Loucy (cell line): ENCODE measurements at regions not wholly inside any gene's neighbourhood (a gene's known extent, or its start where the extent isn't known, plus 50 kb on each side); places are given as distances from the start of the nearest gene placed in this dataset.
A peak's percentile ranks its signal among the peaks of the same experiment; 100 is the strongest.

Source experiments
- H2AFZ ChIP-seq: fragments of 200-600 bp; sonication (generic); 2 replicates; pipeline ENCODE4 v1.6.0; 2016; ENCODE audit warnings: antibody characterized with exemption, mild to moderate bottlenecking, low read length, moderate library complexity
- H3F3A ChIP-seq: fragments of 200-600 bp; 2 replicates; pipeline ENCODE4 v1.6.0; 2016; ENCODE audit warnings: antibody characterized with exemption, low read depth, mild to moderate bottlenecking
- H3K27me3 ChIP-seq: fragments of 200-600 bp; sonication (generic); 2 replicates; pipeline ENCODE4 v1.6.1; 2014; ENCODE audit warnings: low read length, mild to moderate bottlenecking; ENCODE audit not compliant: insufficient read depth, poor library complexity, severe bottlenecking
- H3K36me3 ChIP-seq: fragments of 200-600 bp; sonication (generic); 2 replicates; pipeline ENCODE4 v1.6.1; 2016; ENCODE audit warnings: low read length; ENCODE audit not compliant: insufficient read depth
- H3K4me1 ChIP-seq: fragments of 200-600 bp; sonication (generic); 2 replicates; pipeline ENCODE4 v1.5.1; 2014; ENCODE audit warnings: low read length, mild to moderate bottlenecking; ENCODE audit not compliant: insufficient read depth, poor library complexity, severe bottlenecking
- H3K4me2 ChIP-seq: fragments of 200-600 bp; sonication (generic); 2 replicates; pipeline ENCODE4 v1.6.0; 2014; ENCODE audit warnings: antibody characterized with exemption, low read length, low read depth, mild to moderate bottlenecking; ENCODE audit not compliant: poor library complexity, severe bottlenecking
- H3K4me3 ChIP-seq: fragments of 200-600 bp; sonication (generic); 2 replicates; pipeline ENCODE4 v1.5.1; 2014; ENCODE audit warnings: low read length, mild to moderate bottlenecking, mixed read lengths; ENCODE audit not compliant: poor library complexity, severe bottlenecking
- H3K79me2 ChIP-seq: fragments of 200-600 bp; sonication (generic); 2 replicates; pipeline ENCODE4 v1.6.1; 2014; ENCODE audit warnings: low read length; ENCODE audit not compliant: insufficient read depth
- H3K9ac ChIP-seq: fragments of 200-600 bp; sonication (generic); 2 replicates; pipeline ENCODE4 v1.6.0; 2014; ENCODE audit warnings: mild to moderate bottlenecking, low read depth, low read length, moderate library complexity; ENCODE audit not compliant: poor library complexity, severe bottlenecking
- H3K9me2 ChIP-seq: fragments of 200-600 bp; sonication (generic); replicated peaks from 2 replicates; pipeline ENCODE4 v1.6.1; 2016; ENCODE audit warnings: low read depth, low read length, mixed read lengths
- H3K9me3 ChIP-seq: fragments of 200-600 bp; sonication (generic); 2 replicates; pipeline ENCODE4 v1.6.1; 2014; ENCODE audit warnings: mild to moderate bottlenecking, antibody characterized with exemption, low read length, low read depth; ENCODE audit not compliant: insufficient read depth
- H4K20me1 ChIP-seq: fragments of 200-600 bp; sonication (generic); 2 replicates; pipeline ENCODE4 v1.6.0; 2014; ENCODE audit warnings: antibody characterized with exemption, low read length, mild to moderate bottlenecking; ENCODE audit not compliant: insufficient read depth, poor library complexity, severe bottlenecking
- CTCF ChIP-seq: fragments of 200-600 bp; sonication (generic); conservative IDR thresholded peaks from 2 replicates; pipeline ENCODE4 v1.5.1; 2014; ENCODE audit warnings: mild to moderate bottlenecking, antibody characterized with exemption, low read length
- EZH2phosphoT487 ChIP-seq: fragments of 200-600 bp; IDR thresholded peaks from 2 replicates; pipeline ENCODE4 v1.6.1; 2018; ENCODE audit warnings: antibody characterized with exemption, mild to moderate bottlenecking, moderate library complexity, borderline replicate concordance

GRCh38 chr2:151030663-151031230 lies 230.9 kb downstream of the RBM43 start:
- Histone ChIP-seq H3K4me1 (peaks cover 10% of the 10 kb centered on the region), H3K4me2 (no peak overlapping the region), H4K20me1 (no peaks in the 10 kb centered on the region), H3K9ac (no peak overlapping the region), H3K79me2 (no peaks in the 10 kb centered on the region), H3F3A (no peaks in the 10 kb centered on the region), H3K27me3 (no peaks in the 10 kb centered on the region), H3K4me3 (no peak overlapping the region), H3K9me3 (no peaks in the 10 kb centered on the region), H2AFZ (no peak overlapping the region), H3K36me3 (no peaks in the 10 kb centered on the region), H3K9me2 (no peaks in the 10 kb centered on the region)
- TF ChIP-seq EZH2phosphoT487 (no peak), CTCF (peak; percentile 42)

GRCh38 chr2:151029406-151030157 lies 232.1 kb downstream of the RBM43 start:
- Histone ChIP-seq H3K9ac (no peak overlapping the region), H3K9me3 (no peaks in the 10 kb centered on the region), H2AFZ (peak overlapping the region; percentile 26; the same call in 1 of the 2 replicates), H3K9me2 (no peaks in the 10 kb centered on the region), H3K4me1 (peaks cover 10% of the 10 kb centered on the region), H3K36me3 (no peaks in the 10 kb centered on the region), H3K4me2 (peak overlapping the region; percentile 42), H3K27me3 (no peaks in the 10 kb centered on the region), H3K79me2 (no peaks in the 10 kb centered on the region), H3K4me3 (peak overlapping the region; percentile 8), H4K20me1 (no peaks in the 10 kb centered on the region), H3F3A (no peaks in the 10 kb centered on the region)
- TF ChIP-seq CTCF (no peak), EZH2phosphoT487 (no peak)

DNA sequence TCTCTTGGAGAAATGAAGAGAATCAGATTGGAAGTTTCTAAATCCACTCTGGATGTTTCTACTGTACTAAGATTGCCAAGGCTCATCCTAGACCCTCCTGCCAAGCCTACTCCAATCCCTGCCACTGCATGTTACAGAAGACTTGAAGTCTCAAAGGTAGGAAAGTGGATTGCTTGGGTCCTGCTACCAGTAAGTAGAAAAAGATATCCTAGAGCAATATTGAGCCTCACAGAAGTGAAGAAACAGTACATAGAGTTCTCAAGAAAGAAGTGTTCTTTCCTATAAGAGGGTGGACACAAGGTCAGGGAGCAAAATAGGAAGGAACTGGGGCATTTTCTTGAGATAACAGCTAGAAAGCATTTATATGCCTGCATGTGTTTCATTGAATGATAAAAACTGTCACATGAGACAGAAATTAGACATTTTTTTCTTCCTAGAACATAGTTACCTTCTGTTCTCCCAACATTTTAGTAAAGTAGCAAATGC lies 232.9 kb downstream of the RBM43 start:
- Histone ChIP-seq H3K79me2 (no peaks in the 10 kb centered on the region), H3K4me2 (no peak overlapping the region), H2AFZ (peak overlapping the region; percentile 26; the same call in 1 of the 2 replicates), H3K9me2 (no peaks in the 10 kb centered on the region), H3K36me3 (no peaks in the 10 kb centered on the region), H3K9ac (no peak overlapping the region), H3K4me3 (no peak overlapping the region), H3K4me1 (peaks cover 10% of the 10 kb centered on the region), H3F3A (no peaks in the 10 kb centered on the region), H3K9me3 (no peaks in the 10 kb centered on the region), H4K20me1 (no peaks in the 10 kb centered on the region), H3K27me3 (no peaks in the 10 kb centered on the region)
- TF ChIP-seq EZH2phosphoT487 (no peak), CTCF (no peak)
